Globus pallidus (tissue), 1 donor: ENCODE measurements at regions not wholly inside any gene's neighbourhood (a gene's known extent, or its start where the extent isn't known, plus 50 kb on each side); places are given as distances from the start of the nearest gene placed in this dataset.

Source experiments
- DNase-seq: peaks from one replicate; pipeline ENCODE4 v3.0.0-alpha.2; 2015; ENCODE audit warnings: low spot score

DNA sequence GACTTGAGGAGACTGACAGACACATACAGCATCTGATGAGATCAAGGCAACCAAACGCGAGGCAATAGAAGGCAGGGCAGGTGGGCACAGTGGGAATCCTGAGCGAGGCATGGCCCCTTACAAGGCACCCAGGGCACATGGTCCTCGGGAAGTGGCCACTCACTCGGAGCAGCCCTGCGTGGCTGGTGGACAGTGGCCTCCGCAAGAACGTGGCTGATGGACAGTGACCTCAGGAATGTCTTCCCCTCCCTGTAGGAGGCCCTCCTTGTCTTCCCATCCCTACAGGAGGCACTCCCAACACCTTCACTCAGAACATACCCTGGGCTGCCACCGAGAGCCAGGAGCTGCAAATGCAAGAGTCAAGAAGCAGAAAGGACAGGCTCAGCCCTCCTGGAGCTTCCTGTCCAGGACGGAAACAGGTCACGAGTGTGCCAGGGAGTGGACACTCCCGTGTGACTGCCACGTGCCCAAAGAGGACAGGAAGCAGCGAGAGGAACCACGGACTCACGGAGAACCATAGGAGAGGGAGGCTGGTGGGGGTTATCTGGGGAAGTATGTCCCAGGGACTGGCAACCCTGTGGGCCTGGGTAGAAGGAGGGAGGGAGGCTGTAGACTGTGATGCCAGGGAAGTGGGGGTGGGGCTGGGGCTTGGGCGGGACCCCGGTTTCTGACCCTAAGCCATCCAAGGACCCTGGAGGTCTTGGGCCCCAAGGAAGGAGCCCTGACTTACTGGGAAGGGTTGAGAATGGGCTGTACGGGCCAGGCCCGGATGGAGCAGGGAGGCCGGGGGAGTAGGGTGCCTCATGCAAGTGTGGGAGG lies 321.9 kb upstream of the IRX4 start:
- no peak for DNase-seq

DNA sequence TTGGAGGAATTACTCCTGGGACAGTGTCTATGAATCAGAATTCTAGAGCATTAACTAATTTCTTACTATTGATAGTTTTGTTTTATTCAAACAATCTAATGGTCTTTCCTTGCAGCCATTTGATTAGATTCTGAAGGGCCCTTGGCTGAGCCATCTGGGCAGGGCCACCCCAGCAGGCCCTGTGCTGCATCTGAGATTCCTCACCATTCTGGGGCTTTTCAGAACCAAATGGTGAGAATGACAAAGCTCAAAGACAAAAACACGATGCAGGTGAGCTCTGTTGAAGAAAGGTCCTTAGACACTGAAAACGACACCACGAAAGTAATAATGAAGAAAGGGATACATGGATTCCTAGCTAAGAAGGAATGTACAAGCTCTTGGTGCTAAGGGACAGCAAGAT lies 321.0 kb upstream of the IRX4 start:
- no peak for DNase-seq

DNA sequence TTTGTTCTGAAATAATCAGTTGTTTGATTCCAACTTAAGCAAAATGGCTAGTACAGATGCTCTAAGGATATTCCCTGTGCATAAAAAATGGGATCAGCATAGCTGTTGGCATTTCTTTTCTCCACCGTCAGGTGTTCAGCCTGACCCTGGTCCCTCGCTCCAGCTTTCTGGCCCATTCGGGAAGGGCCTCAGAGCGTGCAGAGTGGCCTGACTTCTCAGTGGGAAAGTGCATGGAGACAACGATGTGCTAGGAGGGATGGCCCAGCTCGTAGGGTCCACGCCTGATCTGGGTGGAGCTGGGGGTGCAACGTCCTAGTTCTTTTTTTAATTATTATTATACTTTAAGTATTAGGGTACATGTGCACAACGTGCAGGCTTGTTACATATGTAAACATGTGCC lies 319.1 kb upstream of the IRX4 start:
- no peak for DNase-seq

DNA sequence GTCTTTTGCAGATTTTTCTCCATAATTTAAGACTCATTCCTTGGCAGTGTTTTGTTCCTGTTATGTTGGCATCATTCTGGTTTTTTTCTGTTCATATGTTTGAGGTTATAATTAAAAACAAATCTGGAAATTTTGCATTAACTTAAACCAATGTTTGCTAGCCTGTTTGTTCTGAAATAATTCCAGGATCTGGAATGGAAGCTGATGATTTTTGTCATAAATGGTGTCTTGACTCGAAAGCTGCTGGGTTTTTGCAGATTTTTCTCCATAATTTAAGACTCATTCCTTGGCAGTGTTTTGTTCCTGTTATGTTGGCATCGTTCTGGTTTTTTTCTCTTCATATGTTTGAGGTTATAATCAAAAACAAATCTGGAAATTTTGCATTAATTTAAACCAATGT lies 318.7 kb upstream of the IRX4 start:
- no peak for DNase-seq

GRCh38 chr5:2201011-2201410 lies 318.3 kb upstream of the IRX4 start:
- no peak for DNase-seq

DNA sequence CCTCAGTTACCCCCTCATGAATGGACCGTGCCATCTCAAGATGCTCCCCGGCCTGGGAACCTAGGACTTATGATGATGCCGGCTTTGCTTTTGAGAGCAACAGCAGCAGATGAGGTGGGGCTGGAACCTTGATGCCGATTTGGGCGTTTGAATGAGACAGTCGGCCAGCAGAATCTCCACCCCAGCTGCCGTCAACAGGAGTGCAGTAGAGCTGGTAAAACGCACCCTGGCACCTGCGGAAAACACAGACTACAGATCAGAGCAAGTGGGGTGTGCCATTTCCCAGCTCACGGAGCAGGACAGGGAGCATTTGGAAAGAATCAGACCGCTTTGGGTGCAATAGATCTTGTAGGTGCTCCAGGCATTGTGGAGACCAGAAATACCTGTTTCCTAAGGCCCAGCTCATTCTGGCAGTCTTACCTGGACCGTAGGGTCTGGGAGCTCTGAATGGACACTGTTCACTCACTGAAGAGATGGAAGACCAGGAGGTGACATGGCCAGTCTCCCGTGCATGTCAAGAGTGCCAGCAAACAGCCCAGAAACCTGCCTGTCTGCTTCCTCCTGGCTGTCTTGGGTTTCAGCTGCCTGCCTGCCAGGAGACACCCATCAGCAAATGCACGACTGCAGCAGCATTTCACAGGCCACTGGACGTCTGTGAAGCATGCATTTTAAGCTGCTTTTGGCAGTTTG lies 317.7 kb upstream of the IRX4 start:
- DNase-seq: no peak

DNA sequence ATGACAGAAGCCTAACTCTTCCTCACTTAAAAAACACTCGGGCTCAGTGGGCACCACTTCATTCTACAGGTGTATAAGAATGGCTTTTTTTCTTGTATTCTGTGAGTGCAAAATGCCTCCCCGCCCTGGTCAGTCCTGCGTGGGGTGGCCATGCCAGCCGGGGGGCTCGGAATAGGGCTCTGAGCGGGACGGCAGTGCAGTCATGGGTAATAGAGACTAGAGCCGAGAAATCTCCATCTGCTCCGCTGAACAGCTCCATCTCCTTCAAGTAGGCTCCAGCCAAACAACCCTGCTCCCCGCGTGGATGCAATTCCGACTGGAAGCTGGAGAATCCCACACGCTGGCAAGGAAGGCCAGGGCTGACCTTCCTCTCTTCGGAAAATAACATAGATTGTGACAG lies 317.0 kb upstream of the IRX4 start:
- no peak for DNase-seq

DNA sequence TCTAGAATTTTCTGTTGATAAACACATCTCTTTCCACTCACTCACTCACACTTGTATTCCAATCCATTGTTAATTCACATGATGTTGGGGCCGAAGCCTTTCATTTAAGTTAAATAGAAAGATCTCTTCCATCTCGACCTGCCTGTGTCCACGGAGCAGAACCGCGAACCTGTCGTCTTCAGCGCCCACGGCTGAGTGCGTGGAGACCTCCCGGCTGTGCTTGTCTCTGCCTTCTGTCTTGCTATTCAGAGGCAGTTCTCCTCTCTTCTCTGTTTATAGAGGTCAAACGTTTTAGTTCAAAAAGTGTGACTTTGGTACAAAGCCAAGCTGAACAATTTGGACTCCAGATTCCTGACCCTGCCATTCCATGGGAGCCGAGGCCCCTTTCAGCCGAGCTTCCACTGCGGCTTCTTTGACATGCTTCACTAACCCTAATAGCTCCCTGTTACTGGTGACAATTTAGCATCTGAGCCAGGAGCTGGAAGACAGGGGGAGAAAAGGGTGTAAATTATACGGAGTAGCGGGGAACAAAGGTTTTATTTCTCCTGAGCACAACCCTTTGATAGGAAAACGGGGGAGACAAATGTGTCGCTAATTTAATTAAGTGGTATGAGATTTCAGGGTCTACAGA lies 314.4 kb upstream of the IRX4 start:
- no peak for DNase-seq

GRCh38 chr5:2196416-2196815 lies 313.7 kb upstream of the IRX4 start:
- DNase-seq: no peak

GRCh38 chr5:2194949-2195348 lies 312.2 kb upstream of the IRX4 start:
- no peak for DNase-seq

- DNase-seq: no peak
Observed at GRCh38 chr5:2194236-2194555, 311.5 kb upstream of the IRX4 start.

DNA sequence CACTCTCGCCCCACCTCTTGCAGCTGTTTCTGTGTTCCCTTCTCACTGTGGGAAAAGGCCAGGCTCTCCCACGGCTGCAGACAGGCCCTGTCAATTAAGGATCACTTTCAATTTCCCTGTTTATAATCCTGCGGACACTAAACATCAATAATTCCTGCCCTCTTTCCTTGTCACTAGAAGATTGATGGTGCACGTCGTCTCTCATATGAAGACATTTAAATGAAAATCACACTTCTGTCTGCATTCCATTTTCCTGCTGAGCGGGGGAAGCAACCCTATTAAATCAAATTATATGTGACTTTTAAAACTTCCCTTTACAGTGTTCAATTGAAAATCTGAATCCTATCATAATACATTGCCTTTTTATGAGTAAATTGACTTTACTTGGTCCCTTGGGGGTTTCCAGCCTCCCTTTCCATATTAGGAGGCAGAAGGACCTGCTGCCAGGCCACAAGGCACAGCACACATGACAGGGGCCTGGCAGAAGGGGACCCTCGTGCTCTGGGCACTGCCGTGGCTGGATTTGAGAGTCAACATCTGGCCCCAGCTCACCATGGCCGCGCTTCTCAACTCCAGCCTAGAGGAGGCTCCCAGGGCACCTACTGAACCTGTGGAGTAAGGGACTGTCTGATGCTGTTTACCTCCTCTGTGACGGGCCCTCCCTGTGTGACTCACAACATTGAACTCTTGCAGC lies 311.0 kb upstream of the IRX4 start:
- DNase-seq: no peak

- no peak for DNase-seq
Observed at GRCh38 chr5:2193142-2193541, 310.4 kb upstream of the IRX4 start.

DNA sequence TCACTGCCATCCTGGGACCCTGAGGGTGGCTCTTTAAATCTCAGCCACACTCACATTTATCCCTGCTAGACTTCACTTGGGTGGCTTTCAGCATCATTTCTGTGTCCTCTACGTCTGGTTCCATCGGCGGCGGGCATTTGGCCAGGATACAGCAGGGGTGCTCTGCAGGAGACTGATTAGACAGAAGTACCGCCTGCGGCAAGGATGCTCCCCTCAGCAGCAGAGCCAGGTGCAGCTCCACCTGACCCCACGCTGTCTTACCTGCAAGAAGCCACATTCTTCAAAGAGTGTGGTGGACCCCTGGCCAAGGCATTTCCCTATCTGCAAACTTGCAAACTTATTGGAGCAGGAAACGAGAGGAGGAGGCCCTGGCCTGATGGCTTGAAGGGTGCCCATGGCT lies 309.8 kb upstream of the IRX4 start:
- no peak for DNase-seq

- no peak for DNase-seq
Observed at GRCh38 chr5:2191972-2192371, 309.2 kb upstream of the IRX4 start.

DNA sequence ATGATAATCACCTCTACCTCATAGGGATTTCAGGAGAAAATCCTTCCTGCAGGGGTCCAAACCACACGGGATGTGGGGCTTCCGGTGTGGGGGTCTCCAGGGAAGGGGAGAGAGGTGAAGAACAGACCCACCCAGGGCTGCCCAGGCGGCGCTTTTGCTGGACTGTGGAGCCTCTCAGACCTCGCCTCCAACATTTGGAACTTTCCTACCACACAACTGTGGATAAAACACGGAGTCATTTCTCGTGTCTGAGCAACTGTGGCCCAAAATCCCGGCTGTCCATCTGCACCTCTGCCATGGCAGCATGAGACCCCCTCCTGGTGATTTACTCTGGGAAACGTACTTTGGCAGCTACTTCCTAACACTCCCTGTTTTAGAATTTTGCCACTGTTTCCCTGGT lies 307.8 kb upstream of the IRX4 start:
- DNase-seq: no peak

- DNase-seq: no peak
Observed at GRCh38 chr5:2188661-2189060, 305.9 kb upstream of the IRX4 start.

- DNase-seq: no peak
Observed at GRCh38 chr5:2188137-2188536, 305.4 kb upstream of the IRX4 start.

DNA sequence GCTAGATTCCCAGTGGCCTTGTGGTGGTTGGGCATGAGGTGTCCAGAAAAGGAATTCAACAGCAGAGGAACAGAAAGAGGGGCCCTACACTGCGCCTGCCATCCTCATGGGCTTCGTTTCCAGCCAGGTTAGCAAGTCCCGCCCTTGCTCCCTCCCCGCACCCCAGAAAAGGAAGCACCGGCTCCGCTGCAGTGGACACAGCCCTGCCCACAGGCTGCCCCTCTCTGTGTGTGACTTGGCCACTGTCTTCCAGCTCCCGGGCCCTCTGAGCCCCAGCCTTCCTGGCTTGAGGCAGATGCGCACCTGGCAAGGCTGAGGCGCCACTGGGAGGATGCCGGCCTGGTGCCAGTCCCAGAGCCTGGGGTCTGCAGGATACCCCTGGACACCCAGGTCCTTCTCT lies 305.0 kb upstream of the IRX4 start:
- DNase-seq: no peak

GRCh38 chr5:2187156-2187555 lies 304.4 kb upstream of the IRX4 start:
- no peak for DNase-seq

DNA sequence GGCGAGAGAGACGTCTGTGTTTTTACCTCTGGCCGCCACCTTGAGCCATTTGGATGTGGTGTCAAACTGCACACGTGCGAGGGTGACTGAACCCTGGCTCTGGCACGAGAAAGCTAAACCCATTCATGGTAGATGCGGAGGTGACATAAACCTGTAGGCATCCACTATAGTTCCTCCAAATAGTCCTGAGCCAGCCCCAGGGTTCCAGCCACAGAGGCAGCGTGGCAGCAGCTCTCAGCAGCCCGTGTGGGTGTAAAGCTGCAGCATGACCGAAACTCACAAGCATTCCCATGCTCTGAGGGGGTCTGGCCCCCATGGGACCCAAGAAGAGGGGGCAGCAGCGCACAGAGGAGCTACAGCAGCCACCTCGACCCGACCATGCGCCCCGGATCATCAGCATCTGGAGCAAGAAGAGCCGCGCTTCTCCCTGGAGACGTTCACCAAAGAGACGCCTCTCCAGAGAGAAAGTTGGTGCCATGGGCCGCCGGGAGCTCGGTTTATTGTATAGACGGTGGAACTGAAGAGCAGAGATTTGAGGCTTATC lies 303.8 kb upstream of the IRX4 start:
- no peak for DNase-seq

DNA sequence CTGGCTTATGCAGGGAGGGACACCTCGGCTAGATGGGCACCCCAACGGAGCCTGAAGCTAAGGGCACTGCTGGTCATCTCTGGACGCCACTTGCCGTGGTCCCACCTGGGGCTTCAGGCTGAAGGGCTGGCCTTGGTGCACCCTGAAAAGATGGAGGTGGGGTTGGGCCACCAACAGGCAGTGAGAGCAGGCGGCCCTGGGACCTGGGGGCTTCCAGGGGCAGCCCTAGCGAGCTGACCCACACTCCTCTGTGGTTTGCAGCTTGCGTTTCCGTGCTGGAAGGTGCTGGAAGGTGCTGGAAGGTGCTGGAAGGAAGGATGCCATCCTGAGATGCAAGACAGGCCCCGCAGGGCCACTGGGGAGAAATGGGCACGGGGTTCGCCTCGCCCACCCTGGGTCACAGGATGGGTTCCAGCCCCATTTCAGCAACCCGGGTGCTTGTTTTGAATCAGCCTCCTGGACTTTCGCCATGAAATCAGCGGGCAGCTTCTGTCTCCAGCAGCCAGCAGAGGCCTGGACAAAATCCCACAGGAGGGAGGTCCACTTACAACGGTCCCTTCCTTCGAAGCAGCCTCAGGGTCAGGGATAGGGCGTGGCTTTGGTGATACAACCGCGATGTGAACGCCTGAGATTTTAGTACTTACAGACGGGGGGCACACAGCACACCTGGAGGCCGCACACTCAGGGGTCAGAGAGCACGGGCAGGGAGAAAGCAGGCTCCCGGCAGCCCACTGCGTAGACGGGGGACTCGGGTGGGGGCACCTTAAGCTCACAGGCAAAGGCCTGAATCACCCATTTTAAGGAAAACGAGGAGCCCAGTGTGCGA lies 303.1 kb upstream of the IRX4 start:
- no peak for DNase-seq
